Astrocyte (in vitro differentiated cells and primary cell): ENCODE measurements at regions not wholly inside any gene's neighbourhood (a gene's known extent, or its start where the extent isn't known, plus 50 kb on each side); places are given as distances from the start of the nearest gene placed in this dataset.

ENCODE experiments used
- CTCF ChIP-seq: IDR thresholded peaks from 2 replicates; pipeline ENCODE4 v1.5.1; 2011; ENCODE audit warnings: low read depth, mild to moderate bottlenecking, inconsistent platforms, low read length, moderate library complexity; ENCODE audit not compliant: insufficient read depth
- EZH2 ChIP-seq: IDR thresholded peaks from 2 replicates; pipeline ENCODE4 v1.6.1; 2012; ENCODE audit warnings: mild to moderate bottlenecking, low read length, inconsistent platforms; ENCODE audit not compliant: insufficient read depth

- no peak for TF ChIP-seq CTCF
- no peak for TF ChIP-seq EZH2
Measured at GRCh38 chrX:64843224-64843623, 133.0 kb downstream of the ZC4H2 start.
